NCI-H187 (cell line): ENCODE measurements at regions not wholly inside any gene's neighbourhood (a gene's known extent, or its start where the extent isn't known, plus 50 kb on each side); places are given as distances from the start of the nearest gene placed in this dataset.

Experiments used
- DNase-seq, 2 experiments: peaks; one replicate each; lab custom pipeline; 2025; lab: John Stamatoyannopoulos, UW

GRCh38 chr7:46440186-46440585, 519.1 kb upstream of the IGFBP3 start:
- DNase-seq = no peak

GRCh38 chr7:46432708-46433107, 511.6 kb upstream of the IGFBP3 start:
- no peak for DNase-seq

- no peak for DNase-seq
Observed at GRCh38 chr7:46428295-46428694, 507.2 kb upstream of the IGFBP3 start.

- DNase-seq = no peak
Observed at GRCh38 chr7:46424934-46425333, 503.9 kb upstream of the IGFBP3 start.

GRCh38 chr7:46421441-46422230, 500.6 kb upstream of the IGFBP3 start:
- DNase-seq = no peak

GRCh38 chr7:46414946-46415345, 493.9 kb upstream of the IGFBP3 start:
- no peak for DNase-seq

GRCh38 chr7:46411236-46411635, 490.2 kb upstream of the IGFBP3 start:
- DNase-seq = no peak

GRCh38 chr7:46407125-46407524, 486.1 kb upstream of the IGFBP3 start:
- no peak for DNase-seq

GRCh38 chr7:46397591-46397990, 476.5 kb upstream of the IGFBP3 start:
- DNase-seq = no peak

GRCh38 chr7:46396481-46396880, 475.4 kb upstream of the IGFBP3 start:
- no peak for DNase-seq

GRCh38 chr7:46393142-46393541, 472.1 kb upstream of the IGFBP3 start:
- no peak for DNase-seq

- no peak for DNase-seq
Observed at GRCh38 chr7:46391231-46392201, 470.4 kb upstream of the IGFBP3 start.

- DNase-seq = no peak
Observed at GRCh38 chr7:46390042-46390441, 469.0 kb upstream of the IGFBP3 start.

- DNase-seq = no peak
Observed at GRCh38 chr7:46389146-46389545, 468.1 kb upstream of the IGFBP3 start.

- no peak for DNase-seq
Observed at GRCh38 chr7:46387646-46388045, 466.6 kb upstream of the IGFBP3 start.

GRCh38 chr7:46386428-46387399, 465.6 kb upstream of the IGFBP3 start:
- no peak for DNase-seq

GRCh38 chr7:46385662-46386309, 464.7 kb upstream of the IGFBP3 start:
- DNase-seq = no peak

- DNase-seq = no peak
Observed at GRCh38 chr7:46383605-46384004, 462.5 kb upstream of the IGFBP3 start.

- no peak for DNase-seq
Observed at GRCh38 chr7:46369933-46370654, 449.0 kb upstream of the IGFBP3 start.

GRCh38 chr7:46368871-46369270, 447.8 kb upstream of the IGFBP3 start:
- DNase-seq = no peak

- no peak for DNase-seq
Observed at GRCh38 chr7:46366526-46366925, 445.5 kb upstream of the IGFBP3 start.
